Endothelial cell of umbilical vein (primary cell): ENCODE measurements at regions not wholly inside any gene's neighbourhood (a gene's known extent, or its start where the extent isn't known, plus 50 kb on each side); places are given as distances from the start of the nearest gene placed in this dataset.

Experiments
- BruUV-seq: library from RNA; stranded (reverse); fragments of 400-500 nt; replicated peaks from 2 replicates; lab custom pipeline; 2021; lab: Mats Ljungman, UMichigan
- CTCF ChIA-PET: fragments of 300-600, 350-600 bp; sonication (Branson Sonifier 250); formaldehyde crosslinking; loops from one replicate; lab custom pipeline; 2021; ENCODE audit warnings: antibody characterized with exemption, inconsistent platforms; lab: Charles Lee
- POLR2A ChIA-PET: fragments of 300-600, 350-600 bp; sonication (Branson Sonifier 250); formaldehyde crosslinking; loops from one replicate; lab custom pipeline; 2021; ENCODE audit warnings: antibody characterized with exemption, inconsistent platforms; lab: Charles Lee
- DNase-seq: peaks from one replicate; pipeline ENCODE4 v3.0.0-alpha.2; 2011; ENCODE audit warnings: low read depth, low spot score
- FAIRE-seq: peaks from 2 replicates; lab custom pipeline; 2011; peaks lifted over from hg19 to GRCh38; lab: Jason Lieb, UNC
- H2AFZ ChIP-seq: 2 replicates; pipeline ENCODE4 v1.6.0; 2012; ENCODE audit warnings: low read depth, low read length, control low read depth, inconsistent platforms
- H3K27ac ChIP-seq: 2 replicates; pipeline ENCODE4 v1.5.1; 2011; ENCODE audit warnings: low read depth, mild to moderate bottlenecking, control low read depth, low read length, moderate library complexity; ENCODE audit not compliant: insufficient read depth
- H3K27me3 ChIP-seq, 2 experiments: 2 replicates each; pipeline versions ENCODE4 v1.6.0 to v1.6.1; 2011; ENCODE audit warnings: low read length in 2 of 2, mixed read lengths in 1 of 2; ENCODE audit not compliant: control insufficient read depth in 2 of 2, insufficient read depth in 2 of 2
- H3K36me3 ChIP-seq, 2 experiments: 2 replicates in 1 of 2; 3 replicates in 1 of 2; pipeline ENCODE4 v1.5.1; 2011; ENCODE audit warnings: low read length in 2 of 2, mild to moderate bottlenecking in 1 of 2, moderate library complexity in 1 of 2; ENCODE audit not compliant: control insufficient read depth in 2 of 2, insufficient read depth in 2 of 2; ENCODE audit errors: extremely low read depth in 1 of 2
- H3K4me1 ChIP-seq: 3 replicates; pipeline ENCODE4 v1.5.1; 2011; ENCODE audit warnings: mild to moderate bottlenecking, low read length; ENCODE audit not compliant: control insufficient read depth, insufficient read depth; ENCODE audit errors: extremely low read depth
- H3K4me2 ChIP-seq: 2 replicates; pipeline ENCODE4 v1.6.1; 2011; ENCODE audit warnings: low read length, control low read depth, mixed read lengths; ENCODE audit not compliant: insufficient read depth
- H3K4me3 ChIP-seq, 3 experiments: fragments of 200-600 bp in 1 of 3; sonication (generic), shearing (Covaris generic) in 1 of 3; replicated peaks in 1 of 3; 2 replicates each; pipeline ENCODE4 v1.5.1; 2011 to 2016; ENCODE audit warnings: control low read depth in 3 of 3, low read length in 3 of 3, mild to moderate bottlenecking in 2 of 3, inconsistent platforms in 1 of 3, low read depth in 1 of 3, moderate library complexity in 1 of 3; ENCODE audit not compliant: insufficient read depth in 1 of 3
- H3K79me2 ChIP-seq: 2 replicates; pipeline ENCODE4 v1.6.0; 2012; ENCODE audit warnings: low read length, inconsistent platforms; ENCODE audit not compliant: control insufficient read depth, insufficient read depth
- H3K9ac ChIP-seq: replicated peaks from 2 replicates; pipeline ENCODE3; 2011; ENCODE audit warnings: low read length, control low read depth; ENCODE audit not compliant: insufficient read depth; ENCODE audit errors: extremely low read depth
- H3K9me1 ChIP-seq: replicated peaks from 3 replicates; pipeline ENCODE4 v1.6.0; 2011; ENCODE audit warnings: mild to moderate bottlenecking, low read length; ENCODE audit not compliant: control insufficient read depth, insufficient read depth; ENCODE audit errors: extremely low read depth
- H3K9me3 ChIP-seq: replicated peaks from 2 replicates; pipeline ENCODE4 v1.5.1; 2012; ENCODE audit warnings: low read length, inconsistent platforms; ENCODE audit not compliant: control insufficient read depth, insufficient read depth
- H4K20me1 ChIP-seq: replicated peaks from 2 replicates; pipeline ENCODE3; 2011; ENCODE audit warnings: mild to moderate bottlenecking, low read length; ENCODE audit not compliant: control insufficient read depth, insufficient read depth; ENCODE audit errors: extremely low read depth
- EZH2 ChIP-seq: IDR thresholded peaks from 2 replicates; pipeline ENCODE4 v1.6.1; 2012; ENCODE audit warnings: borderline replicate concordance, low read depth, mild to moderate bottlenecking, moderate library complexity, low read length, inconsistent platforms; ENCODE audit not compliant: severe bottlenecking
- FOS ChIP-seq: IDR thresholded peaks from 2 replicates; pipeline ENCODE4 v1.6.1; 2011; ENCODE audit warnings: mild to moderate bottlenecking, low read length, moderate library complexity, borderline replicate concordance; ENCODE audit not compliant: insufficient read depth
- GATA2 ChIP-seq: IDR thresholded peaks from 2 replicates; pipeline ENCODE4 v1.7.0; 2011; ENCODE audit warnings: low read depth, mild to moderate bottlenecking, moderate library complexity, mixed read lengths, low read length; ENCODE audit not compliant: insufficient read length, insufficient read depth
- JUN ChIP-seq: IDR thresholded peaks from 2 replicates; pipeline ENCODE4 v1.6.1; 2011; ENCODE audit warnings: borderline replicate concordance, low read depth; ENCODE audit not compliant: insufficient read length, insufficient read depth
- MYC ChIP-seq: IDR thresholded peaks from one replicate; pipeline ENCODE4 v1.6.1; 2011; ENCODE audit warnings: mild to moderate bottlenecking, low read depth, low read length
- POLR2A ChIP-seq: IDR thresholded peaks from 2 replicates; pipeline ENCODE4 v1.6.1; 2012; ENCODE audit warnings: low read depth, mild to moderate bottlenecking, control low read depth, low read length
- POLR2AphosphoS5 ChIP-seq: IDR thresholded peaks from 2 replicates; pipeline ENCODE4 v1.6.1; 2012; ENCODE audit warnings: low read depth, mild to moderate bottlenecking, control low read depth, low read length, moderate library complexity; ENCODE audit not compliant: insufficient read depth
- dilution Hi-C: fragments of 300-500 bp; cut with MboI; formaldehyde crosslinking; loops from one replicate; pipeline ENCODE4 v1.15.0; 2019; ENCODE audit warnings: low sequenced_read_pairs; ENCODE audit not compliant: extremely low pct_ligation_motif_present
- intact Hi-C: fragments of 100-400 bp; cut with micrococcal nuclease; formaldehyde crosslinking; loops from one replicate; pipeline ENCODE4 v1.10.0; 2022
- TF ChIP-seq, protein P1 (sequence below): IDR thresholded peaks from 2 replicates; pipeline ENCODE4 v1.6.1; 2011; ENCODE audit not compliant: insufficient read depth, insufficient read length
- TF ChIP-seq, protein P2 (sequence below), 2 donors: IDR thresholded peaks; 1 replicate in 1 of 2; 2 replicates in 1 of 2; pipeline ENCODE4 v1.5.1; 2011; ENCODE audit warnings: low read length in 2 of 2, mild to moderate bottlenecking in 2 of 2, moderate library complexity in 2 of 2, control low read depth in 1 of 2, inconsistent platforms in 1 of 2, low read depth in 1 of 2; ENCODE audit not compliant: insufficient read depth in 1 of 2; ENCODE audit errors: extremely low read depth in 1 of 2

DNA sequence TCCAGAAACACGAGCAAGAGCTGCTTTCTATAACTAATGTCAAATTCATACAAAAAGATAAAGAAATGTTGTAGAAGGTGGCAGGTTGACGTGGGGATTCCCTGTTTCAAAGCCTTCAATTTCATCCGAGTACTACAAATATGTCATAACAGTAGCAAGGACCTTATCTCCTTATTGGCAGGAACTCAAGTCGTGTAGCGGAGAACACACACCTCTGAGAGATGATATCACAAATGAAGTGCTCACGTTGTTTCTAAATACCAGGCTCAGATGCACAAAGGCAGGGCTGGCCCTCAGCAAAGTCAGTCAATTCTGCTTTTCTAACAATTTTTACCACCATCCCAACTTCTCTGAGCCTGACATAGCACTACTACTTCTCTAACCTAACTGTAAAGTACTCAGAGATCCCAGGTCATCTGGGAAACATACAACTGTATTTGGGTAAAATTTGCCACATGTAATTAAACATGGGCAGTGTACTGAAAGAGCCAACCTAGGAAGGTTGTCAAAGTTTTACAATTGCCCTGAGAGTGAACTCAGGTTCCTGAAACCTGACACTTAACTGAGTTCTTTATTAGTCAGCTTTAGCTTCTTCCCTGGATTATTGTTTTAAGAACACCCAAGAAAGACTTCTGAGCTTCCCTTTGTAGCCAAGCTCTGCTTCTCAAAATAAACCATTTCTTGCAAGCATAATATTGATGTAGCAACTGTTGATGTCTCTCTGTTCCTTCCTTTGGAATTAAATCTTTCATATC is 813.7 kb upstream of the ACVR2A start:
- no peaks in the 10 kb centered on the region for H4K20me1 ChIP-seq
- H2AFZ ChIP-seq: no peak overlapping the region
- intact Hi-C loops: no loop called here
- peaks cover 9% of the 10 kb centered on the region for H3K4me1 ChIP-seq
- ChIA-PET CTCF (interaction anchor here (1.2 to 2.7 kb wide), 4 partner anchors 14 to 880 kb away, joined by 3 to 18 read pairs (median 4); no protein-coding TSS in a partner anchor), POLR2A (no interaction called here)
- H3K9me1 ChIP-seq: no peaks in the 10 kb centered on the region
- dilution Hi-C loops: no loop called here
- H3K27me3 ChIP-seq: no peaks in the 10 kb centered on the region
- no peaks in the 10 kb centered on the region for H3K36me3 ChIP-seq
- H3K27ac ChIP-seq: no peak overlapping the region
- H3K4me2 ChIP-seq: no peak overlapping the region
- H3K9ac ChIP-seq: no peak overlapping the region
- peak; percentile 48 for DNase-seq
- TF ChIP-seq FOS (peak; percentile 14), MYC (no peak)
- FAIRE-seq: no peak
- no peak overlapping the region for H3K4me3 ChIP-seq
- H3K9me3 ChIP-seq: no peaks in the 10 kb centered on the region
- BruUV-seq: no TSS peak
- H3K79me2 ChIP-seq: no peaks in the 10 kb centered on the region

DNA sequence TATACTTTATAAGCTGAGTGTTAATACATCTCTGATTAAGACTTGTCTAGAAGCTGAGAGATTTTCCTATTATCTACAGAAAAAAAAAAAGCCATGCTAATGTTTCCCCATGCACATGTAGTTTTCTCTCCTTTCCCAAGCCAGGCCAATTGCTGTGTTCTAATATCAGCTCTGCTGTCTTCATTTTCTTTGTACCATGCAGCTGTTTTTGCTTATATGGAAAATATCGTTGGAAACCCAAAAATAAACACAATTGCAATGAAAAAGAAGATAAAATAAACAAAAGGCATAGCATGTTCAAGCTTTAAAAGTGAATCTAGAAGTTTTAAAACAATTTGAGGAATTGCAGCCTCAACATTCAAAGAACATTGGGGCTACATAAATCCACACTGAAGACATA is 817.4 kb upstream of the ACVR2A start:
- Histone ChIP-seq H3K4me3 (no peak overlapping the region), H3K4me1 (peaks cover 9% of the 10 kb centered on the region), H4K20me1 (no peaks in the 10 kb centered on the region), H3K79me2 (no peaks in the 10 kb centered on the region), H3K4me2 (no peak overlapping the region), H2AFZ (no peak overlapping the region), H3K27ac (no peak overlapping the region), H3K36me3 (no peaks in the 10 kb centered on the region), H3K27me3 (no peaks in the 10 kb centered on the region), H3K9me1 (no peaks in the 10 kb centered on the region), H3K9ac (no peak overlapping the region), H3K9me3 (no peaks in the 10 kb centered on the region)
- CTCF ChIA-PET: interaction anchor here (0.7 kb wide), 1 partner anchor 18 kb away, joined by 3 read pairs; no protein-coding TSS in a partner anchor
- no TSS peak for BruUV-seq
- DNase-seq (no peak), FAIRE-seq (no peak)
- dilution Hi-C loops: no loop called here
- POLR2A ChIA-PET: no interaction called here
- TF ChIP-seq POLR2A (no peak), POLR2AphosphoS5 (no peak), JUN (no peak), MYC (no peak), FOS (no peak), EZH2 (no peak), GATA2 (no peak)
- TF ChIP-seq, protein P1, sequence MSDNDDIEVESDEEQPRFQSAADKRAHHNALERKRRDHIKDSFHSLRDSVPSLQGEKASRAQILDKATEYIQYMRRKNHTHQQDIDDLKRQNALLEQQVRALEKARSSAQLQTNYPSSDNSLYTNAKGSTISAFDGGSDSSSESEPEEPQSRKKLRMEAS: no peak
- TF ChIP-seq, protein P2, sequence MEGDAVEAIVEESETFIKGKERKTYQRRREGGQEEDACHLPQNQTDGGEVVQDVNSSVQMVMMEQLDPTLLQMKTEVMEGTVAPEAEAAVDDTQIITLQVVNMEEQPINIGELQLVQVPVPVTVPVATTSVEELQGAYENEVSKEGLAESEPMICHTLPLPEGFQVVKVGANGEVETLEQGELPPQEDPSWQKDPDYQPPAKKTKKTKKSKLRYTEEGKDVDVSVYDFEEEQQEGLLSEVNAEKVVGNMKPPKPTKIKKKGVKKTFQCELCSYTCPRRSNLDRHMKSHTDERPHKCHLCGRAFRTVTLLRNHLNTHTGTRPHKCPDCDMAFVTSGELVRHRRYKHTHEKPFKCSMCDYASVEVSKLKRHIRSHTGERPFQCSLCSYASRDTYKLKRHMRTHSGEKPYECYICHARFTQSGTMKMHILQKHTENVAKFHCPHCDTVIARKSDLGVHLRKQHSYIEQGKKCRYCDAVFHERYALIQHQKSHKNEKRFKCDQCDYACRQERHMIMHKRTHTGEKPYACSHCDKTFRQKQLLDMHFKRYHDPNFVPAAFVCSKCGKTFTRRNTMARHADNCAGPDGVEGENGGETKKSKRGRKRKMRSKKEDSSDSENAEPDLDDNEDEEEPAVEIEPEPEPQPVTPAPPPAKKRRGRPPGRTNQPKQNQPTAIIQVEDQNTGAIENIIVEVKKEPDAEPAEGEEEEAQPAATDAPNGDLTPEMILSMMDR (IDR thresholded peaks at IDR 0.05; ENCODE audit: extremely low read depth in 1 of 2, insufficient read depth in 1 of 2, low read depth in 1 of 2, low read length in 2 of 2): no peak
- intact Hi-C loops: no loop called here
